HepG2 (cell line): ENCODE measurements at regions not wholly inside any gene's neighbourhood (a gene's known extent, or its start where the extent isn't known, plus 50 kb on each side); places are given as distances from the start of the nearest gene placed in this dataset.

Experiments used
- ATAC-seq: fragments of 200-7000 bp; cut with Tn5 transposase; 3 replicates; pipeline ENCODE4 v1.9.1; 2020; ENCODE audit warnings: mild to moderate bottlenecking, moderate library complexity
- BruUV-seq: library from RNA; stranded (reverse); fragments of 400-500 nt; replicated peaks from 2 replicates; lab custom pipeline; 2021; lab: Mats Ljungman, UMichigan
- CTCF ChIA-PET: fragments of 300-600 bp; formaldehyde crosslinking; extraction: SDS; loops from one replicate; lab custom pipeline; 2021; ENCODE audit warnings: low total read pairs, inconsistent platforms, low intra/inter-chr PET ratio; lab: Yijun Ruan, JAX
- POLR2A ChIA-PET: fragments of 350-600 bp; sonication (Branson Sonifier 250); formaldehyde crosslinking; loops from one replicate; lab custom pipeline; 2020; ENCODE audit warnings: antibody characterized with exemption, inconsistent platforms; lab: Yijun Ruan, JAX
- DNase-seq: peaks from one replicate; pipeline ENCODE4 v3.0.0-alpha.2; 2015; ENCODE audit warnings: low spot score
- FAIRE-seq: peaks from 3 replicates; lab custom pipeline; 2011; peaks lifted over from hg19 to GRCh38; lab: Jason Lieb, UNC
- H2AFZ ChIP-seq: one replicate; pipeline ENCODE4 v1.6.1; 2011; ENCODE audit warnings: low read length, inconsistent platforms
- H3K27ac ChIP-seq: fragments of 300-600 bp; 3 replicates; pipeline ENCODE4 v1.8.0; 2011; ENCODE audit warnings: mixed run types, mild to moderate bottlenecking, mixed read lengths, low read length, inconsistent platforms; ENCODE audit not compliant: insufficient read depth; ENCODE audit errors: extremely low read length
- H3K27me3 ChIP-seq, 2 experiments: fragments of 200-600 bp in 1 of 2; 2 replicates in 1 of 2; 3 replicates in 1 of 2; pipeline versions ENCODE4 v1.6.0 to v1.8.0; 2011; ENCODE audit warnings: low read length in 2 of 2, mild to moderate bottlenecking in 2 of 2, moderate library complexity in 2 of 2, inconsistent platforms in 1 of 2; ENCODE audit not compliant: insufficient read depth in 2 of 2, control insufficient read depth in 1 of 2
- H3K36me3 ChIP-seq, 2 experiments: fragments of 200-600 bp in 1 of 2; replicated peaks in 1 of 2; 2 replicates in 1 of 2; 3 replicates in 1 of 2; pipeline versions ENCODE4 v1.5.1 to v1.8.0; 2011; ENCODE audit warnings: low read length in 2 of 2, inconsistent platforms in 1 of 2; ENCODE audit not compliant: insufficient read depth in 2 of 2, control insufficient read depth in 1 of 2
- H3K4me1 ChIP-seq: 2 replicates; pipeline ENCODE4 v1.5.1; 2012; ENCODE audit warnings: low read length, inconsistent platforms; ENCODE audit not compliant: insufficient read depth
- H3K4me2 ChIP-seq: 2 replicates; pipeline ENCODE4 v1.6.0; 2011; ENCODE audit warnings: low read depth, low read length, inconsistent platforms
- H3K4me3 ChIP-seq, 3 experiments: fragments of 200-600 bp in 1 of 3; sonication (generic), shearing (Covaris generic) in 1 of 3; replicated peaks in 1 of 3; 2 replicates each; pipeline ENCODE4 v1.5.1; 2011 to 2016; ENCODE audit warnings: low read length in 3 of 3, inconsistent platforms in 2 of 3, low read depth in 2 of 3, mild to moderate bottlenecking in 2 of 3, control low read depth in 1 of 3, mixed read lengths in 1 of 3; ENCODE audit not compliant: insufficient read depth in 1 of 3
- H3K79me2 ChIP-seq: one replicate; pipeline ENCODE4 v1.6.1; 2011; ENCODE audit warnings: low read length, inconsistent platforms; ENCODE audit not compliant: insufficient read depth
- H3K9ac ChIP-seq: 2 replicates; pipeline ENCODE4 v1.6.0; 2011; ENCODE audit warnings: mild to moderate bottlenecking, low read depth, low read length, inconsistent platforms; ENCODE audit not compliant: insufficient read depth
- H3K9me3 ChIP-seq: 2 replicates; pipeline ENCODE4 v1.5.1; 2012; ENCODE audit warnings: mild to moderate bottlenecking, low read length
- H4K20me1 ChIP-seq: 2 replicates; pipeline ENCODE4 v1.6.0; 2011; ENCODE audit warnings: inconsistent platforms, mild to moderate bottlenecking, low read length, moderate library complexity; ENCODE audit not compliant: insufficient read depth
- ATM ChIP-seq: fragments of 450-650 bp; IDR thresholded peaks from 2 replicates; pipeline ENCODE4 v1.7.1; 2017; ENCODE audit warnings: mild to moderate bottlenecking, borderline replicate concordance
- KDM2A ChIP-seq: sonication (generic); formaldehyde crosslinking; IDR thresholded peaks from 2 replicates; pipeline ENCODE4 v1.4.0; 2020; ENCODE audit warnings: low read depth, missing genetic modification reagents, borderline replicate concordance
- KLF15 ChIP-seq: sonication (generic); formaldehyde crosslinking; IDR thresholded peaks from 2 replicates; pipeline ENCODE4 v1.8.1; 2023; ENCODE audit warnings: borderline replicate concordance, mild to moderate bottlenecking, inconsistent platforms, missing genetic modification reagents, mixed read lengths
- MTA1 ChIP-seq: sonication (generic); formaldehyde crosslinking; IDR thresholded peaks from 2 replicates; pipeline ENCODE4 v1.4.0; 2020; ENCODE audit warnings: missing genetic modification reagents, mild to moderate bottlenecking, borderline replicate concordance
- SCMH1 ChIP-seq: sonication (generic); formaldehyde crosslinking; IDR thresholded peaks from 2 replicates; pipeline ENCODE4 v1.9.0; 2021; ENCODE audit warnings: missing genetic modification reagents, mild to moderate bottlenecking, borderline replicate concordance
- TRAFD1 ChIP-seq: sonication (generic); formaldehyde crosslinking; IDR thresholded peaks from 2 replicates; pipeline ENCODE4 v1.5.1; 2020; ENCODE audit warnings: missing genetic modification reagents, mild to moderate bottlenecking, borderline replicate concordance
- ZNF567 ChIP-seq: sonication (generic); formaldehyde crosslinking; IDR thresholded peaks from 2 replicates; pipeline ENCODE4 v1.8.1; 2023; ENCODE audit warnings: mild to moderate bottlenecking, missing genetic modification reagents, borderline replicate concordance
- ZNF747 ChIP-seq: sonication (generic); formaldehyde crosslinking; IDR thresholded peaks from 2 replicates; pipeline ENCODE4 v1.8.1; 2023; ENCODE audit warnings: missing genetic modification reagents, mild to moderate bottlenecking, borderline replicate concordance
- ZSCAN5A ChIP-seq: sonication (generic); formaldehyde crosslinking; IDR thresholded peaks from 2 replicates; pipeline ENCODE4 v1.8.0; 2022; ENCODE audit warnings: mild to moderate bottlenecking, missing genetic modification reagents, borderline replicate concordance
- WGBS: methylation state at CpG from one replicate; pipeline ENCODE4 v1.1.6; 2017; ENCODE audit warnings: low lambda C conversion rate; 5-methylcytosine and 5-hydroxymethylcytosine counted together
- in situ Hi-C: cut with HindIII; loops from 2 replicates; pipeline ENCODE4 v1.10.0; 2017; ENCODE audit warnings: low pct_unique_long_range_greater_than_20kb; ENCODE audit not compliant: extremely low pct_ligation_motif_present
- intact Hi-C: fragments of 100-400 bp; cut with micrococcal nuclease; formaldehyde crosslinking; loops from one replicate; pipeline ENCODE4 v1.10.0; 2022; ENCODE audit not compliant: unreplicated experiment
- TF ChIP-seq, protein P1 (sequence below): sonication (generic); formaldehyde crosslinking; IDR thresholded peaks from 2 replicates; pipeline ENCODE4 v1.5.0; 2020; ENCODE audit warnings: missing genetic modification reagents
- TF ChIP-seq, protein P2 (sequence below): sonication (generic); formaldehyde crosslinking; IDR thresholded peaks from 2 replicates; pipeline ENCODE4 v1.8.0; 2022; ENCODE audit warnings: low read depth, missing genetic modification reagents
- TF ChIP-seq, protein P3 (sequence below): sonication (generic); formaldehyde crosslinking; IDR thresholded peaks from 2 replicates; pipeline ENCODE4 v1.5.0; 2020; ENCODE audit warnings: missing genetic modification reagents

GRCh38 chr15:37792351-37792750, 142.1 kb upstream of the TMCO5A start:
- intact Hi-C loops, result no loop called here
- WGBS, result 51% methylated on average over 4 of the region's 4 CpGs
- FAIRE-seq (no peak), DNase-seq (no peak), ATAC-seq (no peak)
- Histone ChIP-seq H2AFZ (no peak overlapping the region), H3K9ac (no peak overlapping the region), H4K20me1 (no peaks in the 10 kb centered on the region), H3K4me1 (no peaks in the 10 kb centered on the region), H3K79me2 (no peaks in the 10 kb centered on the region), H3K27ac (no peak overlapping the region), H3K4me3 (no peak overlapping the region), H3K4me2 (no peak overlapping the region), H3K36me3 (no peaks in the 10 kb centered on the region), H3K27me3 (no peaks in the 10 kb centered on the region), H3K9me3 (no peaks in the 10 kb centered on the region)
- POLR2A ChIA-PET, result no interaction called here
- BruUV-seq, result no TSS peak
- TF ChIP-seq TRAFD1 (no peak), MTA1 (no peak), ZNF567 (CRISPR knock-in tag) (no peak)
- in situ Hi-C loops, result no loop called here
- CTCF ChIA-PET, result no interaction called here

- ChIA-PET POLR2A (no interaction called here), CTCF (no interaction called here)
- no TSS peak for BruUV-seq
- no peaks in the 10 kb centered on the region for H3K79me2 ChIP-seq
- in situ Hi-C loops, result no loop called here
- H2AFZ ChIP-seq, result no peak overlapping the region
- WGBS, result 0% methylated on average over 2 of the region's 2 CpGs
- DNase-seq (no peak), ATAC-seq (no peak), FAIRE-seq (no peak)
- no peak overlapping the region for H3K9ac ChIP-seq
- H3K27ac ChIP-seq, result no peak overlapping the region
- H3K27me3 ChIP-seq, result no peaks in the 10 kb centered on the region
- H3K4me3 ChIP-seq, result no peak overlapping the region
- intact Hi-C loops, result no loop called here
- H3K36me3 ChIP-seq, result no peaks in the 10 kb centered on the region
- no peak overlapping the region for H3K4me2 ChIP-seq
- no peaks in the 10 kb centered on the region for H4K20me1 ChIP-seq
- H3K4me1 ChIP-seq, result no peaks in the 10 kb centered on the region
- H3K9me3 ChIP-seq, result no peaks in the 10 kb centered on the region
- no peak for TF ChIP-seq ZSCAN5A (CRISPR knock-in tag)
- TF ChIP-seq, protein P1, sequence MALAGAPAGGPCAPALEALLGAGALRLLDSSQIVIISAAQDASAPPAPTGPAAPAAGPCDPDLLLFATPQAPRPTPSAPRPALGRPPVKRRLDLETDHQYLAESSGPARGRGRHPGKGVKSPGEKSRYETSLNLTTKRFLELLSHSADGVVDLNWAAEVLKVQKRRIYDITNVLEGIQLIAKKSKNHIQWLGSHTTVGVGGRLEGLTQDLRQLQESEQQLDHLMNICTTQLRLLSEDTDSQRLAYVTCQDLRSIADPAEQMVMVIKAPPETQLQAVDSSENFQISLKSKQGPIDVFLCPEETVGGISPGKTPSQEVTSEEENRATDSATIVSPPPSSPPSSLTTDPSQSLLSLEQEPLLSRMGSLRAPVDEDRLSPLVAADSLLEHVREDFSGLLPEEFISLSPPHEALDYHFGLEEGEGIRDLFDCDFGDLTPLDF (CRISPR knock-in tag), result no peak
- no peak for TF ChIP-seq ATM
- TF ChIP-seq, protein P2, sequence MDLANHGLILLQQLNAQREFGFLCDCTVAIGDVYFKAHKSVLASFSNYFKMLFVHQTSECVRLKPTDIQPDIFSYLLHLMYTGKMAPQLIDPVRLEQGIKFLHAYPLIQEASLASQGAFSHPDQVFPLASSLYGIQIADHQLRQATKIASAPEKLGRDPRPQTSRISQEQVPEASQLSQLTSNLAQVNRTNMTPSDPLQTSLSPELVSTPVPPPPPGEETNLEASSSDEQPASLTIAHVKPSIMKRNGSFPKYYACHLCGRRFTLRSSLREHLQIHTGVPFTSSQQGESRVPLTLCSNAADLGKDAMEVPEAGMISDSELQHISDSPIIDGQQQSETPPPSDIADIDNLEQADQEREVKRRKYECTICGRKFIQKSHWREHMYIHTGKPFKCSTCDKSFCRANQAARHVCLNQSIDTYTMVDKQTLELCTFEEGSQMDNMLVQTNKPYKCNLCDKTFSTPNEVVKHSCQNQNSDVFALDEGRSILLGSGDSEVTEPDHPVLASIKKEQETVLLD (CRISPR knock-in tag), result no peak
- no peak for TF ChIP-seq SCMH1 (CRISPR knock-in tag)
- no peak for TF ChIP-seq KDM2A (CRISPR knock-in tag)
- TF ChIP-seq, protein P3, sequence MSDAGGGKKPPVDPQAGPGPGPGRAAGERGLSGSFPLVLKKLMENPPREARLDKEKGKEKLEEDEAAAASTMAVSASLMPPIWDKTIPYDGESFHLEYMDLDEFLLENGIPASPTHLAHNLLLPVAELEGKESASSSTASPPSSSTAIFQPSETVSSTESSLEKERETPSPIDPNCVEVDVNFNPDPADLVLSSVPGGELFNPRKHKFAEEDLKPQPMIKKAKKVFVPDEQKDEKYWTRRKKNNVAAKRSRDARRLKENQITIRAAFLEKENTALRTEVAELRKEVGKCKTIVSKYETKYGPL (CRISPR knock-in tag), result no peak
- TF ChIP-seq ZNF747 (CRISPR knock-in tag), result no peak
- no peak for TF ChIP-seq KLF15 (CRISPR knock-in tag)
Observed at GRCh38 chr15:37793851-37794250, 140.6 kb upstream of the TMCO5A start.
